DMS79 (cell line): ENCODE measurements at regions not wholly inside any gene's neighbourhood (a gene's known extent, or its start where the extent isn't known, plus 50 kb on each side); places are given as distances from the start of the nearest gene placed in this dataset.
"Not testable (repeated sequence)": the region's sequence is repeated elsewhere in the genome, so short reads cannot be mapped to it uniquely, and the experiment has no call there.

Source experiments
- DNase-seq: peaks from one replicate; lab custom pipeline; 2025; lab: John Stamatoyannopoulos, UW

GRCh38 chr6:47407300-47408281 lies 70.0 kb upstream of the CD2AP start:
- peak; percentile 73 for DNase-seq

GRCh38 chr6:47413752-47414422 lies 63.7 kb upstream of the CD2AP start:
- DNase-seq = peak; percentile 38

- DNase-seq = no peak
These were observed 63.0 kb upstream of the CD2AP start for GRCh38 chr6:47414423-47415167.

GRCh38 chr6:47416396-47417345 lies 60.9 kb upstream of the CD2AP start:
- no peak for DNase-seq

- DNase-seq = no peak
These were observed 58.0 kb upstream of the CD2AP start for GRCh38 chr6:47419621-47420020.

GRCh38 chr6:47420394-47421371 lies 56.9 kb upstream of the CD2AP start:
- no peak for DNase-seq

GRCh38 chr6:47423079-47423478 lies 54.5 kb upstream of the CD2AP start:
- DNase-seq = no peak

- DNase-seq = no peak
These were observed 53.2 kb upstream of the CD2AP start for GRCh38 chr6:47424436-47424836.

GRCh38 chr6:47425724-47426123 lies 51.9 kb upstream of the CD2AP start:
- DNase-seq = not testable (repeated sequence)

- no peak for DNase-seq
These were observed 50.9 kb upstream of the CD2AP start for GRCh38 chr6:47426524-47427302.

- no peak for DNase-seq
These were observed 49.9 kb upstream of the CD2AP start for GRCh38 chr6:47427680-47428079.
